OCI-LY1 (cell line): ENCODE measurements at regions not wholly inside any gene's neighbourhood (a gene's known extent, or its start where the extent isn't known, plus 50 kb on each side); places are given as distances from the start of the nearest gene placed in this dataset.

Experiments
- EZH2 ChIP-seq: fragments of 200-600 bp; sonication (generic), shearing (Covaris generic); IDR thresholded peaks from 2 replicates; pipeline ENCODE4 v1.8.0; 2017; ENCODE audit warnings: borderline replicate concordance, mixed run types, mild to moderate bottlenecking, antibody characterized with exemption, low read length, moderate library complexity, mixed read lengths
- TF ChIP-seq, protein P1 (sequence below): fragments of 200-600 bp; sonication (generic), shearing (Covaris generic); IDR thresholded peaks from 2 replicates; pipeline ENCODE4 v1.5.1; 2017; ENCODE audit warnings: mild to moderate bottlenecking, antibody characterized with exemption, low read length, moderate library complexity, mixed read lengths

- TF ChIP-seq, protein P1, sequence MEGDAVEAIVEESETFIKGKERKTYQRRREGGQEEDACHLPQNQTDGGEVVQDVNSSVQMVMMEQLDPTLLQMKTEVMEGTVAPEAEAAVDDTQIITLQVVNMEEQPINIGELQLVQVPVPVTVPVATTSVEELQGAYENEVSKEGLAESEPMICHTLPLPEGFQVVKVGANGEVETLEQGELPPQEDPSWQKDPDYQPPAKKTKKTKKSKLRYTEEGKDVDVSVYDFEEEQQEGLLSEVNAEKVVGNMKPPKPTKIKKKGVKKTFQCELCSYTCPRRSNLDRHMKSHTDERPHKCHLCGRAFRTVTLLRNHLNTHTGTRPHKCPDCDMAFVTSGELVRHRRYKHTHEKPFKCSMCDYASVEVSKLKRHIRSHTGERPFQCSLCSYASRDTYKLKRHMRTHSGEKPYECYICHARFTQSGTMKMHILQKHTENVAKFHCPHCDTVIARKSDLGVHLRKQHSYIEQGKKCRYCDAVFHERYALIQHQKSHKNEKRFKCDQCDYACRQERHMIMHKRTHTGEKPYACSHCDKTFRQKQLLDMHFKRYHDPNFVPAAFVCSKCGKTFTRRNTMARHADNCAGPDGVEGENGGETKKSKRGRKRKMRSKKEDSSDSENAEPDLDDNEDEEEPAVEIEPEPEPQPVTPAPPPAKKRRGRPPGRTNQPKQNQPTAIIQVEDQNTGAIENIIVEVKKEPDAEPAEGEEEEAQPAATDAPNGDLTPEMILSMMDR = no peak
- no peak for TF ChIP-seq EZH2
These were observed 81.4 kb upstream of the PRDX6 start for GRCh38 chr1:173395762-173396161.
